Liver (tissue), 8 donors: ENCODE measurements at regions not wholly inside any gene's neighbourhood (a gene's known extent, or its start where the extent isn't known, plus 50 kb on each side); places are given as distances from the start of the nearest gene placed in this dataset.

Experiments
- DNase-seq: peaks from one replicate; pipeline ENCODE4 v3.0.0-alpha.2; 2017; ENCODE audit warnings: low spot score
- H3K27ac ChIP-seq, 2 donors: one replicate each; pipeline ENCODE4 v1.7.0; 2013; ENCODE audit warnings: inconsistent platforms in 2 of 2, low read length in 2 of 2, control low read depth in 1 of 2, low read depth in 1 of 2, mild to moderate bottlenecking in 1 of 2
- H3K27me3 ChIP-seq, 4 donors: one replicate each; pipeline versions ENCODE4 v1.6.1 to v1.7.0; 2013; ENCODE audit warnings: low read length in 3 of 4, inconsistent platforms in 1 of 4, mild to moderate bottlenecking in 1 of 4, moderate library complexity in 1 of 4; ENCODE audit not compliant: control insufficient read depth in 4 of 4, insufficient read depth in 4 of 4
- H3K36me3 ChIP-seq, 4 donors: one replicate each; pipeline versions ENCODE4 v1.6.1 to v1.7.0; 2013; ENCODE audit warnings: low read length in 3 of 4, mild to moderate bottlenecking in 3 of 4, low read depth in 1 of 4, moderate library complexity in 1 of 4; ENCODE audit not compliant: control insufficient read depth in 4 of 4, insufficient read depth in 3 of 4
- H3K4me1 ChIP-seq, 4 donors: one replicate each; pipeline versions ENCODE4 v1.6.1 to v1.7.0; 2013; ENCODE audit warnings: low read length in 3 of 4, mild to moderate bottlenecking in 3 of 4, moderate library complexity in 1 of 4; ENCODE audit not compliant: control insufficient read depth in 4 of 4, insufficient read depth in 4 of 4
- H3K4me3 ChIP-seq, 3 donors: one replicate each; pipeline versions ENCODE4 v1.6.1 to v1.7.0; 2013; ENCODE audit warnings: low read length in 3 of 3, control low read depth in 1 of 3, low read depth in 1 of 3, mild to moderate bottlenecking in 1 of 3
- H3K9ac ChIP-seq, 2 donors: one replicate each; pipeline ENCODE4 v1.7.0; 2013; ENCODE audit warnings: low read length in 2 of 2, mild to moderate bottlenecking in 2 of 2, moderate library complexity in 2 of 2, control low read depth in 1 of 2, low read depth in 1 of 2
- H3K9me3 ChIP-seq, 4 donors: one replicate each; pipeline versions ENCODE4 v1.6.1 to v1.7.0; 2013; ENCODE audit warnings: low read length in 3 of 4; ENCODE audit not compliant: control insufficient read depth in 4 of 4
- ATF3 ChIP-seq: IDR thresholded peaks from 2 replicates; pipeline ENCODE4 v1.6.1; 2016; ENCODE audit warnings: antibody characterized with exemption
- CTCF ChIP-seq: fragments of 150-350 bp; IDR thresholded peaks from 2 replicates; pipeline ENCODE4 v1.5.1; 2017; ENCODE audit warnings: improper control_type of control experiment, low read depth, low read length; ENCODE audit not compliant: missing input control
- EGR1 ChIP-seq, 2 donors: IDR thresholded peaks; 2 replicates each; pipeline ENCODE4 v1.6.1; 2016 to 2018; ENCODE audit warnings: antibody characterized with exemption in 2 of 2, low read depth in 2 of 2
- FOXA1 ChIP-seq: IDR thresholded peaks from 2 replicates; pipeline ENCODE4 v1.6.1; 2016; ENCODE audit warnings: antibody characterized with exemption
- FOXA2 ChIP-seq: IDR thresholded peaks from 2 replicates; pipeline ENCODE4 v1.6.1; 2016; ENCODE audit warnings: antibody characterized with exemption
- GABPA ChIP-seq, 2 donors: IDR thresholded peaks in 1 of 2; conservative IDR thresholded peaks in 1 of 2; 2 replicates each; pipeline ENCODE4 v1.6.1; 2016; ENCODE audit warnings: antibody characterized with exemption in 2 of 2, mild to moderate bottlenecking in 1 of 2, moderate library complexity in 1 of 2
- HNF4G ChIP-seq: IDR thresholded peaks from 2 replicates; pipeline ENCODE4 v1.6.1; 2016; ENCODE audit warnings: antibody characterized with exemption
- JUND ChIP-seq, 2 donors: IDR thresholded peaks; 2 replicates each; pipeline ENCODE4 v1.6.1; 2016; ENCODE audit warnings: antibody characterized with exemption in 2 of 2
- NR2F2 ChIP-seq: IDR thresholded peaks from 2 replicates; pipeline ENCODE4 v1.6.1; 2016; ENCODE audit warnings: antibody characterized with exemption
- RAD21 ChIP-seq, 2 donors: IDR thresholded peaks; 2 replicates each; pipeline ENCODE4 v1.6.1; 2016; ENCODE audit warnings: antibody characterized with exemption in 2 of 2, mild to moderate bottlenecking in 2 of 2
- REST ChIP-seq: IDR thresholded peaks from 2 replicates; pipeline ENCODE4 v1.6.1; 2016; ENCODE audit warnings: antibody characterized with exemption, mild to moderate bottlenecking
- RXRA ChIP-seq, 2 donors: IDR thresholded peaks; 2 replicates each; pipeline ENCODE4 v1.6.1; 2017 to 2018; ENCODE audit warnings: antibody characterized with exemption in 2 of 2, mild to moderate bottlenecking in 1 of 2
- TAF1 ChIP-seq: conservative IDR thresholded peaks from 2 replicates; pipeline ENCODE4 v1.6.1; 2016; ENCODE audit warnings: antibody characterized with exemption, mild to moderate bottlenecking
- ZBTB33 ChIP-seq: IDR thresholded peaks from 2 replicates; pipeline ENCODE4 v1.6.1; 2016; ENCODE audit warnings: antibody characterized with exemption
- WGBS: extraction: QIAGEN DNeasy Blood & Tissue Kit; methylation state at CpG from one replicate; pipeline ENCODE4 v1.1.7; 2013; 5-methylcytosine and 5-hydroxymethylcytosine counted together
- donor health status: healthy.
- donor health status: healthy.
- donor health status: healthy.
- donor health status: healthy.
- donor health status: healthy.

- no peak overlapping the region for H3K27ac ChIP-seq
- H3K27me3 ChIP-seq = peaks cover 0 to 3% (median 0%) of the 10 kb centered on the region in 4 donors
- 70% methylated on average over 2 of the region's 2 CpGs for WGBS
Observed at GRCh38 chr11:129528296-129528695, 152.6 kb downstream of the BARX2 start.

More at GRCh38 chr11:129528296-129528695, 152.6 kb downstream of the BARX2 start:
- H3K9me3 ChIP-seq = peaks cover 0 to 4% (median 2%) of the 10 kb centered on the region in 4 donors
- H3K4me3 ChIP-seq = no peak overlapping the region
- H3K36me3 ChIP-seq = no peaks in the 10 kb centered on the region
- no peaks in the 10 kb centered on the region for H3K4me1 ChIP-seq
- TF ChIP-seq JUND (IDR thresholded peaks at IDR 0.05) (no peak), EGR1 (IDR thresholded peaks at IDR 0.05; ENCODE audit: low read depth in 2 of 2) (no peak), TAF1 (no peak), RXRA (IDR thresholded peaks at IDR 0.05) (no peak), ZBTB33 (no peak), NR2F2 (no peak), REST (no peak), FOXA2 (no peak), ATF3 (no peak), CTCF (no peak), HNF4G (no peak), RAD21 (IDR thresholded peaks at IDR 0.05) (no peak), FOXA1 (no peak), GABPA (IDR thresholded peaks at IDR 0.05 in 1 of 2, conservative IDR thresholded peaks at IDR 0.05 in 1 of 2) (no peak)
- no peak for DNase-seq
- H3K9ac ChIP-seq = no peak overlapping the region
